Left renal pelvis (tissue), 4 donors: ENCODE measurements at regions not wholly inside any gene's neighbourhood (a gene's known extent, or its start where the extent isn't known, plus 50 kb on each side); places are given as distances from the start of the nearest gene placed in this dataset.
"Not testable (repeated sequence)": the region's sequence is repeated elsewhere in the genome, so short reads cannot be mapped to it uniquely, and the experiment has no call there.

ENCODE experiments used
- DNase-seq, 4 donors: peaks; one replicate each; pipeline ENCODE4 v3.0.0-alpha.2; 2013; ENCODE audit warnings: low read depth in 4 of 4, low spot score in 3 of 4

DNA sequence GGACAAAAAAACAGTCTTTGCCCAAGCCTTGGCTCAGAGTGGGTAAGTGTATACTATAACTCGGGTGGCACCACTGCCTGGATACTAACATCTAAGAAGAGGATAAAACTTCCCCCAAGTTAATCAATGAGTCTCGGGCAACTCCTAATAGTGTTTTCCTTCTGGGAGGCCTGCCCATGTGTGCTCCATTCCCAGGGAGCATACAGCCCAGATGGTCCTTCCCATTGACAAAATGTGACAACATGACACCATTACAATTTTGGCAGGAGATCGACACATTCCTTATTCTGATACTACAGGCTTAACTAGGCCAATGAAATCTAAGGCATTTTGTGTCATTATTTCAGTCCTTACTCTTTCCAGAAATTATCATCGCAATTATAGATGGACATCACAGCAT lies 52.7 kb upstream of the CRIM1 start:
- DNase-seq: no peak

DNA sequence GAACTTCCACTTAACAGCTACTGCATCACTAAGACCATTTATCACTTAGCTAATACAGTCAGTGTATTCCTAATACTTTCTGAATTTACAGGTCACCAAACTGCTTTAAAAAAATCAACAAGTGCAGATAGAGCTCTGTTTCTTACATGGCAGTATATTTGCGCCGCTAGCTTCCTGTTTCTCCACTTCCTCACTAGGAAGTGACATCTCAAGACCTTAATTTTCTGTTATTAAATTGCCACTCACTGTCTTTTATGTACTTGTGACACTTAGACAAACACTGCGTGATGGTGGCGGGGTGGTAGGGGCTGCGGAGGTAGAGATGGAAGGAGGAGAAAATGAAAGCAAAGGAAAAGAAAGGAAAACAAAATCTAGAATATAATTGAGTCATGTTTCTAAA lies 53.7 kb upstream of the CRIM1 start:
- no peak for DNase-seq

DNA sequence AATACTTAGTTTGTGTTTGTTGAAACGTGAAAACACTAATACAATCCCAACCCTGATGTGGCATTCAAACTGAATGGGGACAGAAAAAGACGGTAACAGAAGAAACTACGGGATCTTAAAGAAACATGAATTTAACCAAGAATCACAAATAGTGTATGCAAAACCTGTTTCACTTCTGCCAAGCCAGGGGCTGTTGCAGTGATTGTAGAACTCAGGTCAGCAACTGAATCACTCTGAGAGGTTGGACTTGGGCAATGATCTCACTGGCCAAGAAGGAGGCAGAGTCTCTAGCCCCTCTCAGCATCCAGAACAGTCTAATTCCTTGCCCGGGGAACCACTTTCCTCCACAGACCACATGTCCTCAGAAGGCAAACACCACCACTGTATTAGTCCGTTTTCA lies 54.9 kb upstream of the CRIM1 start:
- DNase-seq: no peak

DNA sequence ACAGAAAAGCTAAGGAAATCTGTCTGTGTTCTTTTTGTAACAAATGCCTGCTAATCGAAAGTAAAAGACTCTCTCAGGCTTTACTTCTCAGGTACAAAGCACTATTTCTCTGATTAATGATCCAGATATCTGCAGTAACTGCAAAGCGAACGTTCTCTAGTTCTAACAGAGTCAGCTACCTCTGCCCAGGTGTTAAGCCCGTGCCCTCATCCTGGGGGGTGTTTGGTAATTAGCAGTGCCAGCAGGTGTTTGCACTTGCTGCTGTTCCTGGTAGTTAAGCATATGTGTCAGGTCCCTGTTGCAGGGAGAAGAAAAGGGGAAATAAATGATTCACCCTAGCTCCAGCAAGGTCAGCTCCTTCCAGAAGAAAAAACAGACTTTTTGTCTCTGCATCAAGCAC lies 58.8 kb upstream of the CRIM1 start:
- no peak for DNase-seq

DNA sequence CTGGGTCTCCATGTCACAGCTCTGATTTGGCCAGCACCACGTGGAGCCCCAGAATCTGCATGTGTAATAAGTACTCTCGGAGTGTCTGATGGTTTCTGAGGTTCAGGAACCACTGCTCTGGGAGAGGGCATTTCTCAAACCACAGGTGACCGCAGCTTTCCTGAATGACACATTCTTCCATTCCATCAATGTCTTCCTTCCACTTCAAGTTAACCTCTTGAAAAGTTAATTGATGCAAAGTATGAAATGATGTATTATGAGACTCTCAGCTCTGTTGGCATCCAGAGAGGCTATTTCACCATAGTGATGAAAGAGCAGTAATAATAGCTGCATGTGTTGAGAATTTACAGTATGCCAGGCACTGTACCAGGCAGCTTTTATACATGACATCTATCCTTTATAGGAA lies 61.3 kb upstream of the CRIM1 start:
- DNase-seq: no peak

DNA sequence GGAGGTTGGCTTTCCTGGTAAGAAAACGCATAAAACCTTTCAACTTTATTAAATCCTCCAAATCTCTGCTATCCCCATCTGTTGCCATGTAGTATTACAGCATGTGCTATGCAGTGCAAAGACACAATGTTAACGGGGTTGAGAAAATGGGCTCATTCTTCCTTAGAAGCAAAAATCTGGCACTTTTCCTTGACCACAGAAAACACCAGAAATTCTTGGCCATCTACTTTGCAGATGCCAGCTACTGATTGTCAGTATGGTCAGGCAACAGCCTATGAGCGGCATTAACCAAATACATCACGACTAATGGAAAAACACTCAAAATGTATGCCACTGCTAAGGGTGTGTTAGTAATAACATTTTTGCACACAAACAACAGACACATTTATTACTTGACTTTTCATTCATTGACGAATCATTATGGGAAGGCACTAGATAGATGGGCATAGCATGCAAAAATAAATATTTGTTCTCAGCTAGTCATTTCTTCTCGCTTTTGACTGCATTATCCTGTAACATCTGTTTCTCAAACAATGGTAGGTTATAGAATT lies 65.2 kb upstream of the CRIM1 start:
- no peak for DNase-seq

DNA sequence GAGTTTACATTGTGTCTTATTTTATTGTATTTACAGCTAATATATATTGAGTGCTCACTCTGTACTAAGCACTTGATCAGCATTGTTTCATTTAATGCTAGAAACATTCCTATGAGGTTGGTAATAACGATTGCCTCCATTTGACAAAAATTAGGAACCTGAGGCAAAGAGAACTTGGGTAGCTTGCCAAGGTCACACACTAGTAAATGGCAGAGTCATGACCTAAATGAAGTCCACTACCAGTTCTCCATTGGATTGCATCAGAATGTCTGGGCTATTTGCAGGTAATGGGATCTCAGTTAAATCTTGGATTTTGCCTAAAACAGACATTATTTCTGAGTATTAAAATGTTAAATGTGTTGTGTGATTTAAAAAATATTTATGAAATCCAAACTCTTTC lies 65.8 kb upstream of the CRIM1 start:
- DNase-seq: no peak

DNA sequence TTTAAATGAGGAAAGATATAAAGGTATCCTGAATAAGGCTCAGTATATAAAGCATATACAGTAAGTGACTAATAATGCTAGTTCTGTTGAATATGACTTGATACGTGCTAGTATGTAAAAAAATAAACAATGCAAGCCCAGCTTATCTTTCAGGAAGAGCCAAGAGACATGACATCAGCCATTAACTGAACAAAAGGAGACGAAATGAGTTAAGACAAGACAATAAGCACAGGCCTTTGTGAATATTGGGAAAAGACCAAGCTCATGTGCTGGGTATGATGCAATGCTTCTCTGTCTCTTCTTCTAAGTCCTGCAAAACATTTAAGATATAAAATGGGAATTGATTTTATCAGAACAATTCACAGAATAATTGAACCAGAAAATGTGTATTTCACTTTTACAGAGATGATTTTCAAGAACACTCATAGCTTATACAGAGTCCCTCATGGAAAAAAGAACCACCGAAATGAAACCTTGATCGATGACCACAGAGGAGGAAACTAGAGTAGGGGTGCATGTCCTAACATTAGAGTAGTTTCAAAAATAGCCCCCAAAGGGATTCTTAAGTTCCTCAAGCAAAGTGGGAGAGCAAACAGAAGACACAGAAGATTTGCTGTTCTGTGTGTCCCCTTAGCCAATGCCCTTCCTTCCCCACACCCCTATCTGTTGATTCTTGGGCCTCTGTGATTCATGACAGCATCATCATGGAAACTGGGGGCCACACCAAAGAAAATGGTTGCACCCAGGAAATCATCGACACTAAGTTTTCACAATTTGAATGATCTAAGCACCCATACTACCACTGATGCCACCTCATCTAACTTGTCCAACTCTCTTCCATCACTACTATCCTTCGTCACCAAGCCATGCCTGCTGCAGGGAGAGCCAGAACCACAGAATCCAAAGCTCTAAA lies 68.0 kb upstream of the CRIM1 start:
- no peak for DNase-seq

DNA sequence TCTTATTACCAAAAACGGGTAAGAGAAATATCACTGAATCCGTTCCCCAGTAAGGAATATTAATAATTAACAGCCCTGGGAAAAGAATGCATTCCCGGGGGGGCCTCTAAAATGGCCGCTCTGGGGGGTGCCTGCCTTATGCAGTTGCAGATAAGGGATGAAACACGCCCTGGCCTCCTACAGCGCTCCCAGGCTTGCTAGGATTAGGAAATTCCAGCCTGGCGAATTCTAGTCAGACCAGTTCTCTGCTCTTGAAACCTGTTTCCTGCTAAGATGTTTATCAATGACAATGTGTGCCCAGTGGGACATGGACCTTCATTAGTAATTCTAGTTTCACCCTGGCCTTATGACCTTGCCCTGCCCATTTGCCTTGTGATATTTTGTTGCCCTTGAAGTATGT lies 76.1 kb upstream of the CRIM1 start:
- not testable (repeated sequence) for DNase-seq

DNA sequence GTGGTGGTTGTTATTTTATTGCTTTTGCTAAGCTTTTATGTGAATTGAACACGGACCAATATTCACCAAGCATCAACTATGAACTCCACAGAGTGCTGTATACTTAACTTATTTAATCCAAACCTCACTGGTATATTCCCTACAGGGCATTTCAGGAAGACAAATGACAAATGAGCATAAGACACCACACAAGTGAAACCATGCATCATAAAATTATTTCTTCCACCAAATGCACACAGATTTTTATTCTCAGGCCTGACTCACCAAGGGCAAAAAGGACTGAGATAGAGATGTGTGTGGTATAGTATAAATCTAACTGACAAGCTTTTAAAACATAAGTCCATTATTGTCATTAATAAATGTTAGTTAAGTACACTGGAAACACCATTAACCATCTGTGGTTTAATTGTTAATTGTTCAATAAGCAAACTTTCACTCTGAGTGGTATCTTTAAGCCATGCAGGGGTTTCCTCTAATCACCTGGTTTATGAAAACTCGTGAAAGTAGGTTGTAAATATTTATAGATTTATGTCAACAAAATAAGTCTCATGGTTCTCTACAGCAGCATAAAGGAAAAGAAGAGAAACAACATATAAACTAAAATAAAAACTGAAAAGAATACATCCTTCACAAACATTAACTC lies 77.6 kb upstream of the CRIM1 start:
- DNase-seq: no peak

DNA sequence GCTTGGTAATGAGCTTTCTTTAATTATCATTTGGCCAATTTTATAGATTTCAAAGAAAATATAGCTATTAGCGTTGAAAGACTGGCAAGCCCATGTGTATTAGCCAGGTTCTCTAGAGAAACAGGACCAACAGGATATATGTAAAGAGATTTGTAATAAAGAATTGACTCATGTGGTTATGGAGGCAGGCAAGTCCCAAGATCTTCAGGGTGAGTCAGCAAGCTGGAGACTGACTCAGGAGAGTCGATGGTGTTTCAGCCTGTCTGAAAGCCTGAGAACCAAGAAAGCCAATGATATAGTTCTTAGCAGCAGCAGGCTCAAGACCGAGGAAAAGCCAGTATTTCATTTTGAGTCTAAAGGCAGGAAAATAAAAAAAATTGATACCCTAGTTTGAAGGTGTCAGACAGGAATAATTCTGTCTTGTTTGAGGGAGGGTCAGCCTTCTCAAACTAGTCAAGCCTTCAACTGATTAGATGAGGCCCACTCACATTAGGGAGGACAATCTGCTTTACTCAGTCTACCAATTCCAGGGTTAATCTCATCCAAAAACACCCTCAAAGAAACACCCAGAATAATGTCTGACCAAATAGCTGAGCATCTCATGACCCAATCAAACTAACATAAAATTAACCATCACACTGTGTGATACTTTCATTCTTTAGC lies 78.3 kb upstream of the CRIM1 start:
- DNase-seq: no peak

DNA sequence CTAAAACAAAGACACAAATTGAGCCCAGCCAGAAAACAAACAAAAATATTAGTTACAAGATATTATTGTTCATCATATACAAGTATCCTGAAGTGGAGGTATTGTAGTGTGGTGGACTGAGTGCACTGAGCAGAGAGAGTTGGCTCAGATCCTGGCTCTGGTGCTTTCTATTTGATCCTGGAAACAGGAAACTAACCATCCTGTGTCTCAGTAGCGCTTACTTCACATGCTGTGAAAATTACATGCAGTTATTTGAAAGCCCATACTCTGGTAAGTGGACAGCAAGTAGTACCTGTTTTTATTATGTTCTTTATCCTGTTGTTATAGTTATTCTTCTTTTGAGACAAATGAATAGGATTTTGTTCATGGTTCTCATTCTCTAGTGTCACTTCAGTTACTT lies 84.3 kb upstream of the CRIM1 start:
- DNase-seq: no peak

DNA sequence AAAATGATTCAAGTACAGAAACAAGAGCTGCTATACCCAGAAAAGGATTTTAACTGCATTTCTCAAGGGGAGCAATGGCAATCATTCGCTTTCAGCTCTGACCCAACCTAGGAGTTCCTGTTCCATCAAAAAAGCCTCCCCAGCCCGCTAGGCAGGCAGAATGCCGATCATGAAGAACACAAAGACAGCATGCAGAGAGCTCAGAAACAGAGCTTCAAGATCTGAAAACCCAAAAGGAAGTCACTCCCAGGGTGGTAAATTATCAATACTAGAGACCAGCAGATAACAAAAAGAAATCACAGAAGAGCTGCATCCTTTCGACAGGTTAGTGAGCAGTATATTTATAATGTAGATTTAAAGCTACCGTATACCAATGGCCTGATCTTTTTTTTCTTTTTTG lies 84.8 kb upstream of the CRIM1 start:
- no peak for DNase-seq

DNA sequence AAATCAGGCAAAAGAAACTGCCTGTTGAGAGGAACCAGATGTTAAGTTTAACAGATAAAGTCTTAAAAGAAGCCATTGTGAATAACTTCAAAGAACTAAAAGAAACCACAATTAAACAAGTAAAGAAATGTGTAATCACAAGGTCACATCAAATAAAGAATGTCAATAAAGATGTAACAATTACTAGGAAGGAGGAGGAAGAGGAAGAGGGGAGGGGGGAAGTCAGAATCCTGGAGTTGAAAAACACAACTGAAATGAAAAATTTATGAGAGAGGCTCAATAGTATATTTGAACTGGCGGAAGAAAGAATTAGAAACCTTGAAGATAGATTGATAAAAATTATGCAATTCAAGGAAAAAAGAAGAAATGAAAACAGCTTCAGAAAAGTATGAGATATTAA lies 88.4 kb upstream of the CRIM1 start:
- no peak for DNase-seq

DNA sequence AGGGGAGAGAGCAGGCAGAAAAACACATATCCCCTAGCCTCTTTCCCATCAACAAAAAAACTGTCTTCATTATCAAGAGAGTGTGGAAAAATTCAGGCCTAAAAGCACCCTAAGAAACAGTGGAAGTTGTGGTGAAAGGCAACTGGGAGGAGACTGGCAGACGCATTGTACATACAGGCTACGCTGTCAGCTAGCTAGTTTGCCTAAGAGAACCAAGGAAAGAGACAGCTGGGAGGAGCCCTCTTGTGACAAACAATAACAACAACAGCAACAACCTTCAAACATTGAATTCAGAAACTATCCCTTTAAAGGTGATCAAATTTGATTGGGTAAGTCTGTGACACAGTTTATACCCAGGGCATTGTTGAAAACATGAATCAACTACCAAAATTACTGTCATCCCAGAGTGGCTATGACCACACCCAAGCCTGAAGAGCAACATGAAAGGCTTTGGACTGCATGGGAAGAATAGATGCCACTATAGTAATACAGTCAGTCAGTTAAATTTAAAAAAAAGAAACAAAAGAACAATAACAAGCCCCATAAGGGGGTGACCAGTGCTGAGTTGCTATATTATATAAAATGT lies 88.9 kb upstream of the CRIM1 start:
- DNase-seq: no peak

DNA sequence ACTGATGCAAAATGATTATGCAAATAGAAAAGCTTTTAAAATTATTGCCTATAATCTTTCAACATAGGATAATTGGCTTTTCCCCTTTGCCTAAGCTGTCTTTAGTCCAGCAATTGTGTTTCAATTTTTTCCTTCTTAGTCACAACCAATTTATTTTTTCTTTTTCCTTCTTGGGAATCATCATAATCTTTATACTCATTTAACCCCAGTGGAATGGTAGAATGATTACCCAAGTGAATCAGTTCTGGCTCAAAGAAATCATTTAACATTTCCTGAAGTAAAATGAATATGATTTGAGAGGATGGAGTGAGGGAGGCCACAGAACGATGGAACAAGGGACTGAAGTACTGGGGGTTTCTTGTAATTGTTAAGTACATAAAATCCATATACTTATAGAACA lies 93.0 kb upstream of the CRIM1 start:
- no peak for DNase-seq

DNA sequence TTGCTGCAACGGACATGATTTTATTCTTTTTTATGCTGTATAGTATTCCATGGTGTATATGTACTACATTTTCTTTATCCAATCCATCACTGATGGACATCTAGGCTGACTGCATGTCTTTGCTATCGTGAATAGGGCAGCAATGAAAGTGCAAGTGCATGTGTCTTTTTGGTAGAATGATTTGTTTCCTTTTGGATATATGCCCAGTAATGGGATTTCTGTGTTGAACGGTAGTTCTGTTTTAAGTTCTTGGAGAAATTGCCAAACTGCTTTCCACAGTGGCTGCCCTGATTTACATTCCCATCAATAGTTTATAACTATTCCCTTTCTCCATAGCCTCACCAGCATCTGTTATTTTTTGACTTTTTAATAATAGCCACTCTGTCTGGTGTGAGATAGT lies 99.7 kb upstream of the CRIM1 start:
- no peak for DNase-seq

DNA sequence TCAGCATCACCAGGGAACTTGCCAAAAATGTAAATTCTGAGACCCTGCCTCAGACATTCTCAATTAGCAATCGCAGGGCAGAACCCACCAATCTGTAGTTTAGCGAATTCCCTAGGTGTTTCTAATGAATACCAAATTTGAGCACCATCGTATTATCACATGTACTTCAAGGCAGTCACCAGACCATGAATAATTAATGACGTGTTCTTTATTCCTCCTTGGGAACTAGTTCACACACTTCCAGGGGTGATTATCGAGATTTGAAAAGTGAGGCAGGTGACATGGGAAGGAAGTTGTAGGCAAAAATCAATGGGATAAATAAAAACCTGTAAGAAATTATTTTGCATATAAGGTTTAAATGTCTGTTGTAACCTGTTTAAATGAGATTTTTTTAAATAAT lies 102.5 kb upstream of the CRIM1 start:
- no peak for DNase-seq

DNA sequence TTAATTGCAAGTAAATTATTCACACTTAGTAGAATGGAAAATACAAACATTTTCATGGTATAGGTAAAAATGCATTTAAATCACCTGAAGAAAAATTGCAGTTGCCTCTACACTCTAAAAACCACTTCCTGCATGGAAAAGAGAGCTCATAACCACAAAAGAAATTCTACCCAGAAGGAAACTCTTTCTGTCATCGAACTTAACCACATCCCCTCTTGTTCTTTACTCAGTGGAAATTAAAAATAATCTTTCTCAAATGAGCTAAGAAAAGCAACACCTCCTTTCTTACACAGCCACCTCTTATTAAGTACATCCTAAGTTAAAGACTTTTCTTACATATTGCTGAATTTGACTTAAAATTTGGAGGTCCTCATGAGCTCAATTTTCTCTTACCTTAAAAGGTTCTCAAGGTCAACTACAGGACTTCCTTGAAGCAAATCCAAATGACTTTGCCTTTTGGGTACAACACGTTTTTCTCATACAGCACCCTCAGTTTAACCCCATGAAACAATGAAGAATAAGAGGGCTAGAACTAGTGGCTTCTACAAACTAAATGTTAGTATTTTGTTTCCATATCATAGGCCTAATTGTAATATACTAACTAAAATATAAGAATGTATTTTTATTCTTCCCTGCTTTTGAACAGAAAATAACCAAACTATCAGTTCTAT lies 109.1 kb upstream of the CRIM1 start:
- no peak for DNase-seq

DNA sequence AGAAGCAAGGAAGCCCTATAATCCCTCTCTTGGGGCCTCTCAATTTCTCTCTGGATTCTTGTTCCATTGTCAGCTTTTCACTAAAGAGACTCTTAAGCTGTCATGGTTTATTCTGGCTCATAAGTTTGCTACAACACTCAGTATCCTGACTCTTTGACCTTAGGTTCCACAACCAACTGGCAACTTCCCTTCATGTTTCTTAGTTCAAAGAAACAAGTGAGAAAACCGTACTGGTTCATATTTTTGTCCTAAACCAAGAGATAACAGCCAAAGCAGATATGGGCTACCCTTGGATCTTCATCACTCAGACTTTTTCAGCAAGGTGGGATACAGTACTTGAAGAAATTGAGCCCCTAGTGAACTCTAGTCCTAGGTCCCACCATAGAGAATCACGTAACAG lies 109.9 kb upstream of the CRIM1 start:
- no peak for DNase-seq

DNA sequence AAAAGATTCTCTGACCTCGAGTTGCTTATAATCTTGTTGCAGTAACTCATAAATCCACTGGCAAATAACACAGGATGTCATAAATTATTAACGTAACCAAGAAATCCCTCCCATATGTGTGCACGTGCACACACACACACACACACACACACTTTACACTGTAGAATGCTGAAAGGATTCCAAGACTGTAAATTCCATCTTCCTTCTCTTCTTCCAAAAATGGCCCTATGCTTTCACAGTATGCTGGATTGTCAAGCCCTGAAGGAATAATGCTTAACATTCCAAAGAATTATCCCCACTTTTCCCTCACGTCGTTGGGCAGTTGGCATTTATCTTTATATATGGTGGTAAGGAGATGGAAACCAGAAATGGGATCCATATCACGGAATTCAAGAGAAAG lies 117.5 kb upstream of the CRIM1 start:
- DNase-seq: no peak
